ENCODE measurements at regions not wholly inside any gene's neighbourhood (a gene's known extent, or its start where the extent isn't known, plus 50 kb on each side); places are given as distances from the start of the nearest gene placed in this dataset.

DNA sequence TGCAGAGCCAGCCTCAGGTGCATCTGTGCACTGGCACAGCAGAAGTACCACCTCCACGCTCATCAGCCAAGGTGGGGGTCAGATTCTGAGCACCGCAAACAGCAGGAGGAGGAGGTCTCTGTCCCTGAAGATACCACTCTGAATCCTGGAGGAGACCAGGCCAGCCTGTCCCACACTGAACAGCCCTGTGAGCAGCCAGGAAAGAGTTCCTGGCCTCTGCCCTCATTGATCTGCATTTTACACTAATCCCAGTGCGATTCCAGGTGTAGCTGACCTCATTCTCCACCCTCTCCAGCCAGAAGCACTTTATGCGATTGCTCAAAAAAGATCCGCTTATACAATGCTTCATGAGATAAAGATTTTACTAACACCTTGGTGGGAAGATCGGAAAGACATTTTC, 99.1 kb upstream of the CACUL1 start:
- Histone ChIP-seq H3K27me3 (ENCODE audit: low read depth, low read length) (no peaks in the 10 kb centered on the region), H3K4me1 (ENCODE audit: control insufficient read depth in 1 of 2, insufficient read depth in 2 of 2, low read length in 2 of 2) (no peaks in the 10 kb centered on the region), H3K36me3 (ENCODE audit: control insufficient read depth in 1 of 2, insufficient read depth in 2 of 2, low read length in 2 of 2) (no peaks in the 10 kb centered on the region), H3K9me3 (ENCODE audit: control insufficient read depth in 1 of 2, low read length in 2 of 2) (no peaks in the 10 kb centered on the region), H3K27ac (ENCODE audit: low read length) (no peak overlapping the region), H3K4me3 (ENCODE audit: low read depth in 1 of 2, low read length in 2 of 2) (no peak overlapping the region)

DNA sequence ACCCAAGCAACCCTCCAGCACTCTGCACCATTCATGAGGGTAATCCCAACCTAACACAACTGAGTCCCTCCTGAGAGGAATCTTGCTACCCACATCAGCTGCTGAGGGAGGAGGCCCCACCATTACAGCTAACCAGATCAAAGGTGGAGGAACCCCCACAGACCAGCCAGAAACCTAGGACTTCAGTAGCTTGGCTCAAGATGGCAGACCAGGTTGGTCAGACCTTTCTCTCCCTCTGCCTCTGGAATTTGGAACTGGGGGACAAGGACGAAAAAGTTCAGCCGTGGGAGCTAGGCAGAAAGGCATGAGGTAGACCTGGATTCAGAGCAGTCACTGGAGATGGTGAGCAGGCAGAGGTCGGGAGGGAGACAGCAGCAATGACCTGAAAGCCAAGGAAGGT, 101.3 kb upstream of the CACUL1 start:
- Histone ChIP-seq H3K9me3 (ENCODE audit: control insufficient read depth in 1 of 2, low read length in 2 of 2) (no peaks in the 10 kb centered on the region), H3K36me3 (ENCODE audit: control insufficient read depth in 1 of 2, insufficient read depth in 2 of 2, low read length in 2 of 2) (no peaks in the 10 kb centered on the region), H3K4me3 (ENCODE audit: low read depth in 1 of 2, low read length in 2 of 2) (no peak overlapping the region), H3K27me3 (ENCODE audit: low read depth, low read length) (no peaks in the 10 kb centered on the region), H3K4me1 (ENCODE audit: control insufficient read depth in 1 of 2, insufficient read depth in 2 of 2, low read length in 2 of 2) (no peaks in the 10 kb centered on the region), H3K27ac (ENCODE audit: low read length) (no peak overlapping the region)

DNA sequence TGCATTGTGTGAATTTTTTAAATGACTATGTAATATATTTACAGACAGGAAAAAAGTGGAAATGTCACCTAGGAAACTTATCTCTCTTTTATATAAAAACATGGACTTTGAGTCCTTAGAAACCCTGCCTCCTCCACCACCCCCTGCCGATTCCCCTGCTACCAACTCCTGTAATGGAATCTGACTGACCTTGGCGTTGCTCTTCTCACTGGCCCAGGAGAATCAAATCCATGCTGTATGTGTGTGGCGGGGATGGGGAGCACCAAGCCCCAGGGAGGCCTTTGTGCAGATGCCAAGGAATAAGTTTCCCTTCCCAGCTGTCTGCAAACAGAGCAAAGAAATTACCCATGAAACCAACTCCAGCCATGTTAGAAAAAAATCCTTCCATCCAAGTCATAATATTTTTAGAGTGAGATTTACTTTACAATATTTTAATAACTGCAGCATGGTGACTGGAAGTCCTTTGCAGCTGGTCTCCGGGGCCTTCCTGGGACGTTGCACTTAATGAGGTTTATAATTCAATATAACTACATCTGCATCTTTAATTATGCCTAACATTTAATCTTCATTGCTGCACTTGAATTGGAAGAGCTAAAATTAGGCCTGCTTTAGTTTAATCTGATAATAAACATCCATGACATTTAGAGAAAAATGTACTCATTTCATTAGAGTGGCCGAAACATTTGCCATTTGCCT, 111.4 kb upstream of the CACUL1 start:
- Histone ChIP-seq H3K27me3 (ENCODE audit: low read depth, low read length) (no peaks in the 10 kb centered on the region), H3K27ac (ENCODE audit: low read length) (no peak overlapping the region), H3K9me3 (ENCODE audit: control insufficient read depth in 1 of 2, low read length in 2 of 2) (no peaks in the 10 kb centered on the region), H3K4me3 (ENCODE audit: low read depth in 1 of 2, low read length in 2 of 2) (no peak overlapping the region), H3K4me1 (ENCODE audit: control insufficient read depth in 1 of 2, insufficient read depth in 2 of 2, low read length in 2 of 2) (peaks cover 0 to 15% of the 10 kb centered on the region in 2 donors), H3K36me3 (ENCODE audit: control insufficient read depth in 1 of 2, insufficient read depth in 2 of 2, low read length in 2 of 2) (no peaks in the 10 kb centered on the region)

GRCh38 chr10:118867768-118868167, 113.0 kb upstream of the CACUL1 start:
- no peaks in the 10 kb centered on the region for H3K27me3 ChIP-seq (ENCODE audit: low read depth, low read length)
- H3K4me1 ChIP-seq (ENCODE audit: control insufficient read depth in 1 of 2, insufficient read depth in 2 of 2, low read length in 2 of 2): peaks cover 0 to 18% of the 10 kb centered on the region in 2 donors
- H3K9me3 ChIP-seq (ENCODE audit: control insufficient read depth in 1 of 2, low read length in 2 of 2): no peaks in the 10 kb centered on the region
- no peak overlapping the region for H3K27ac ChIP-seq (ENCODE audit: low read length)
- H3K4me3 ChIP-seq (ENCODE audit: low read depth in 1 of 2, low read length in 2 of 2): no peak overlapping the region
- H3K36me3 ChIP-seq (ENCODE audit: control insufficient read depth in 1 of 2, insufficient read depth in 2 of 2, low read length in 2 of 2): no peaks in the 10 kb centered on the region

DNA sequence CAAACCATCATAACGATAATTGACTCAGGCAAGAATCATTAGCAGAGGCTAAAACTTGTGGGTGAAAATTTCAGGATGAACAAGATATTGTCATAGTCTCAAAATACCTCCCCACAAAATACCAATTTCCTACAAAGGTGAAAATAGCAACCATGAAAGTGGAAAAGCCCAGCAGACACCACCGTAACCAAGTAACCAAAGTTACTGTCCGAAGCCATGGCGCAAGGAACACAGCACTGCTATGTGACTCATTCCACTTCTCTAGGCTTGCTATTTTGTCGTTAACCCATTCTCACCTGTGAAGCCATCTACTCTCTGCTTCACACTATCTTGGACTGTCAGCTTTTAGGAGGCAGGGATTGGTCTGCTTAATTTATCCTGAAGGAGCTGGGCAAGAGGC, 113.8 kb upstream of the CACUL1 start:
- H3K36me3 ChIP-seq (ENCODE audit: control insufficient read depth in 1 of 2, insufficient read depth in 2 of 2, low read length in 2 of 2): no peaks in the 10 kb centered on the region
- no peak overlapping the region for H3K27ac ChIP-seq (ENCODE audit: low read length)
- H3K9me3 ChIP-seq (ENCODE audit: control insufficient read depth in 1 of 2, low read length in 2 of 2): no peaks in the 10 kb centered on the region
- H3K4me1 ChIP-seq (ENCODE audit: control insufficient read depth in 1 of 2, insufficient read depth in 2 of 2, low read length in 2 of 2): peaks cover 0 to 18% of the 10 kb centered on the region in 2 donors
- no peaks in the 10 kb centered on the region for H3K27me3 ChIP-seq (ENCODE audit: low read depth, low read length)
- no peak overlapping the region for H3K4me3 ChIP-seq (ENCODE audit: low read depth in 1 of 2, low read length in 2 of 2)

- H3K9me3 ChIP-seq (ENCODE audit: control insufficient read depth in 1 of 2, low read length in 2 of 2): no peaks in the 10 kb centered on the region
- H3K4me3 ChIP-seq (ENCODE audit: low read depth in 1 of 2, low read length in 2 of 2): no peak overlapping the region
- H3K27me3 ChIP-seq (ENCODE audit: low read depth, low read length): no peaks in the 10 kb centered on the region
- H3K4me1 ChIP-seq (ENCODE audit: control insufficient read depth in 1 of 2, insufficient read depth in 2 of 2, low read length in 2 of 2): peaks cover 0 to 17% of the 10 kb centered on the region in 2 donors
- no peak overlapping the region for H3K27ac ChIP-seq (ENCODE audit: low read length)
- no peaks in the 10 kb centered on the region for H3K36me3 ChIP-seq (ENCODE audit: control insufficient read depth in 1 of 2, insufficient read depth in 2 of 2, low read length in 2 of 2)
These were observed 115.9 kb upstream of the CACUL1 start for GRCh38 chr10:118870467-118871243.

GRCh38 chr10:118871244-118871865, 116.6 kb upstream of the CACUL1 start:
- H3K36me3 ChIP-seq (ENCODE audit: control insufficient read depth in 1 of 2, insufficient read depth in 2 of 2, low read length in 2 of 2): no peaks in the 10 kb centered on the region
- peaks cover 0 to 12% of the 10 kb centered on the region in 2 donors for H3K4me1 ChIP-seq (ENCODE audit: control insufficient read depth in 1 of 2, insufficient read depth in 2 of 2, low read length in 2 of 2)
- H3K9me3 ChIP-seq (ENCODE audit: control insufficient read depth in 1 of 2, low read length in 2 of 2): no peaks in the 10 kb centered on the region
- H3K27me3 ChIP-seq (ENCODE audit: low read depth, low read length): no peaks in the 10 kb centered on the region
- H3K27ac ChIP-seq (ENCODE audit: low read length): no peak overlapping the region
- H3K4me3 ChIP-seq (ENCODE audit: low read depth in 1 of 2, low read length in 2 of 2): no peak overlapping the region

DNA sequence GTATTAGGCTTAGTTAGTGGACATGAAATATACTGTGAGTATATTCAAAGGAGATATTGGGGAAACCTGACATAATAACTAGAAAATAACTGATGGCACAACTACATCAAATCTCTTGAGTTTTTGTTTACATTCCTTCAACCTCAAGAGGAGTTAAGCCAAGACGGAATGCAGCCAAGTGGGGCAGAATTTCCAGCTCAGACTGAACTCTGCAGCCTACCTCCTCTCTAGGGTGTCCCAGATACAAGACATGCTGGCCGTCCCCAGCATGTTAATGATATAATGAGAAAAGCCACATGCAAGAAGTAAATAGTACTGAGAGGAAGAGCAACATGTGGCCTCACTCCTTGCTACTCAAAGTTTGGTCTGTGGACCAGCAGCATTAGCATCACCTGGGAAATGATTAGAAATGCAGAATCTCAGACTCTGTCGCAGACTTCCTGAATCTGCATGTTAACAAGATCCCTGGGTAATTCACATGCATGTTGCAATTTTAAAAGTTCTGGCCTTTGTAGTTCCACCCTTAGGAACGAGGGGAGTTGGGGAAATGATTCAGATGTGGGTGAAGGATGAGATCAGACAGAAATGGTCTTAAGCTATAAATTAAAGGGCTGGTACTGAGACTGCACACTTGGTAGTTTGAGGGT, 118.4 kb upstream of the CACUL1 start:
- Histone ChIP-seq H3K27ac (ENCODE audit: low read length) (no peak overlapping the region), H3K4me1 (ENCODE audit: control insufficient read depth in 1 of 2, insufficient read depth in 2 of 2, low read length in 2 of 2) (peaks cover 0 to 12% of the 10 kb centered on the region in 2 donors), H3K9me3 (ENCODE audit: control insufficient read depth in 1 of 2, low read length in 2 of 2) (no peaks in the 10 kb centered on the region), H3K36me3 (ENCODE audit: control insufficient read depth in 1 of 2, insufficient read depth in 2 of 2, low read length in 2 of 2) (no peaks in the 10 kb centered on the region), H3K4me3 (ENCODE audit: low read depth in 1 of 2, low read length in 2 of 2) (no peak overlapping the region), H3K27me3 (ENCODE audit: low read depth, low read length) (no peaks in the 10 kb centered on the region)

GRCh38 chr10:118873738-118874105, 119.0 kb upstream of the CACUL1 start:
- no peaks in the 10 kb centered on the region for H3K9me3 ChIP-seq (ENCODE audit: control insufficient read depth in 1 of 2, low read length in 2 of 2)
- no peaks in the 10 kb centered on the region for H3K27me3 ChIP-seq (ENCODE audit: low read depth, low read length)
- H3K4me3 ChIP-seq (ENCODE audit: low read depth in 1 of 2, low read length in 2 of 2): no peak overlapping the region
- H3K36me3 ChIP-seq (ENCODE audit: control insufficient read depth in 1 of 2, insufficient read depth in 2 of 2, low read length in 2 of 2): no peaks in the 10 kb centered on the region
- peaks cover 0 to 12% of the 10 kb centered on the region in 2 donors for H3K4me1 ChIP-seq (ENCODE audit: control insufficient read depth in 1 of 2, insufficient read depth in 2 of 2, low read length in 2 of 2)
- no peak overlapping the region for H3K27ac ChIP-seq (ENCODE audit: low read length)

GRCh38 chr10:118874171-118874570, 119.4 kb upstream of the CACUL1 start:
- H3K9me3 ChIP-seq (ENCODE audit: control insufficient read depth in 1 of 2, low read length in 2 of 2): no peaks in the 10 kb centered on the region
- no peaks in the 10 kb centered on the region for H3K27me3 ChIP-seq (ENCODE audit: low read depth, low read length)
- H3K36me3 ChIP-seq (ENCODE audit: control insufficient read depth in 1 of 2, insufficient read depth in 2 of 2, low read length in 2 of 2): no peaks in the 10 kb centered on the region
- no peak overlapping the region for H3K27ac ChIP-seq (ENCODE audit: low read length)
- H3K4me3 ChIP-seq (ENCODE audit: low read depth in 1 of 2, low read length in 2 of 2): no peak overlapping the region
- peaks cover 0 to 12% of the 10 kb centered on the region in 2 donors for H3K4me1 ChIP-seq (ENCODE audit: control insufficient read depth in 1 of 2, insufficient read depth in 2 of 2, low read length in 2 of 2)

DNA sequence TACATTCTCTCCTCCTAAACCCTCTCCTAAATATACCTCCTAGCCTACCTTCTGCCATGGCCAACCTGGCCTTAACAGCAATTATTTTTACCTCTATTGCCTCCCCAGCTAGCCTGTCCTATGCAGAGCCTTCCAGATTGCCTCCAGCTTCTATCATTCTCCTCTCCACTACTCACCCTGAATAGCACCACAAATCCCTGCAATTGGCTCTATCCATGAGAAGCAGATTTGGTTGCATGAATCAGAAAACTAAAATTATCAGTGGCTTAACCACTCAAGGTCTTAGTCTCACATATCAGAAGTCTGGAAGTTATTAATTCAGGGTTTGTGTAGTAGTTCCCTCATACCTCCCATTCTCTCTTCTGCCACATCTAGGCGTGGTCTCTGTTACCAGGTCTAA, 120.3 kb upstream of the CACUL1 start:
- Histone ChIP-seq H3K36me3 (ENCODE audit: control insufficient read depth in 1 of 2, insufficient read depth in 2 of 2, low read length in 2 of 2) (no peaks in the 10 kb centered on the region), H3K4me1 (ENCODE audit: control insufficient read depth in 1 of 2, insufficient read depth in 2 of 2, low read length in 2 of 2) (peaks cover 0 to 12% of the 10 kb centered on the region in 2 donors), H3K9me3 (ENCODE audit: control insufficient read depth in 1 of 2, low read length in 2 of 2) (no peaks in the 10 kb centered on the region), H3K27me3 (ENCODE audit: low read depth, low read length) (no peaks in the 10 kb centered on the region), H3K27ac (ENCODE audit: low read length) (no peak overlapping the region), H3K4me3 (ENCODE audit: low read depth in 1 of 2, low read length in 2 of 2) (no peak overlapping the region)
